Inflammatory macrophage treated with lipopolysaccharide for 4 hours (primary cell): ENCODE measurements at regions not wholly inside any gene's neighbourhood (a gene's known extent, or its start where the extent isn't known, plus 50 kb on each side); places are given as distances from the start of the nearest gene placed in this dataset.

Experiments used
- DNase-seq: peaks from one replicate; pipeline ENCODE4 v3.0.0-alpha.2; 2020

DNA sequence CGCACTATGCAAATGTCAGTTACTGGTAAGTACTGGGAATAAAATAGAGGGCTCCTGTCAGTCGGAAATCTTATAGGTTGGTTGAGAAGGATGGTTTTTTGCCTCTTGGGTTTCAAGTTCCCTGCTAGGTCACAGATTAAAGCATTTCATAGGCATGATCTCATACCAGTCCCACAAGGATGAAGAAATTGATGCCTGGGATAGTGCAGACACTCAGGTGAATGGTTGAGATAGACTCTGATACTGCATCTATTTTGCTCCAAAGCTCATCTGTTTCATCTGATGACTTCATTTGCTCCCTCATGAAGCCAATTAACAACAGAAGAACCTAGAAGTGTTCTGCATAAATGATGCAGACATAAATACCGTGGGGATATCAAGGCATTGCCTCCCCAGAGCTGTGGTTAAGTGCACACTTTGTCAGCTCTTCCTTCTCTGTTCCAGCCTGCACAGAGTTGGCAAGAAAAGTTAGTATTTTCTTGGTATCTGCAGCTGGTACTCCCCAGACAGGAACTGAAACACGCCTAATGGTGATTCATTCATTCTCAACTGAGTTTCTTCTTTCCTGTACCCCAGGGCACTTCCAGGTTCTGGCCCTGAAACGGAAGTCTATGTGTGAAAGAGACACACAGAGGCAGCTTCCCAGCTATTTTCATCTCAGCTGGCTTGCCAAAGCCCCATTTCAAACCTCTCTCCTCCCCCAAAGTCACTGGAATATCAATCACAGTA, 418.3 kb upstream of the SALL1 start:
- peak; percentile 52 for DNase-seq

DNA sequence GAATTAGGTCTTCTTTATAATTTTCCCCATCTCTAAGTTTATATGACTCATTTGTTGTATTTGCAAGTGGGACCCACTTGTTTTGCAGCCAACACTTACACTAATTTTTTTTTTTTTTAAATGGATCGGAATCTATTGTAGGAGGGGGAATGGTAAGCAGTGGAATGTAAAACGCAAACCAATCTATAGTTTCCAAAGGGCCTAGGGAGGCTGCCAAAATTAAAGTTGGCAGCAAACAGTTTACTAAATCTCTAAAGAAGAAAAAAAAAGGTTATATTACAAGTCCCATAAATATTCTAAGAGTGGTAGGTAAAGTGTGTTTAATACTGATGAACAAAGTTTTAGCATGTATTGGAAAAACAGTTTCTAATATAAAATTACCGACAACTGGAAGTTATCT, 416.8 kb upstream of the SALL1 start:
- no peak for DNase-seq

DNA sequence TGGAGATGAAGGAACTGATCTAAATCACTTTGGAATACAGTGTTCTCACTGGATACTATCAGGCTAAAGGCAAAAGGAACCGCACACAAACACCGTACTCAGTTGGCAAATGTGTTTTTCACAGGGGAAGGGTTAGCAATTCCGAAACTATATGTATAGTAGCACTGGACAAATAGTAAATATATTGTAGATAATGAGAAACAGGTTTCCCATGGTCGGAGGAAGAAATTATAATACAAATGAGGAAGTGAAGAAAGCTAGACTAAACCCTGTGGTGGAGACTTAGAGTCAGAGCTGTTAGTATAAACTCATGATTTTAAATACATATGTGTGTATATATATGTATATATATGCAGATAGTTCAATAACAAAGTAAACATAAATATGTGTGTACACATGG, 414.1 kb upstream of the SALL1 start:
- DNase-seq, result no peak

DNA sequence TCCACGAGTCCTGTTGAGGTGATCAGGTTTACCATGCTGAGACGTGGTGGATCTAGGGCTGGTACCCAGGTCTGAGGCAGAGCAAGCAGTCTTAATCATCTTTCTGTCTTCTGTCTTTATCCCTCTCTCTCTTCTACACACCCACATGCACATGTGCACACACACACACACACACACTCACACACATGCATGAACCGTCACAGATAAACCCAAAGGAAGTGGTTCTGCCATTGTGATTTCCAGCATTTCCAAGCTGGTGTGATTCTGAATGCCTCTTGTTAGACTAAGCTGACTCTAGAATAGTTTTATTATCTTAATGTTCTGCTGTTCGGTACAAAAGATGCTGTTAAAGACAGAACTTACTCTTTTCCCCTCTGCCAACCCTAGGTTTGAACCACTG, 411.8 kb upstream of the SALL1 start:
- no peak for DNase-seq

DNA sequence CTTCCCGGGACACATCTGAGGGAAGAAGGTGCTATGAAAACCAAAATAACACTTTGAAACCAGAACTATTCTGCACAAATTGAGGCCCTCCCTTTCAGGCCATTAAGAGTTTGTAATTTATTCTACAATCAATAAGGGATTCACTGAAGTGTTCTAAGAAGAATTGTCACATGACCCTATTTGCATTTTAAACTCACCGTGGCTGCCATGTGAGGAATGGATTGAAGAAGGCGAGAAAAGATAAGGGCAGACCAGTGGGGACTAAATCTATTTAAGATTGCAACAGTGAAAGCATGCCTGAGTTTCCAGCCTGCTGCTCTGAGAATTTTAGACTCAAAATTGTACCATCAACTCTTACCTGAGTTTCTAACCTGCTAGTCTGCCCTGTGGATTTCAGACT, 408.8 kb upstream of the SALL1 start:
- no peak for DNase-seq

DNA sequence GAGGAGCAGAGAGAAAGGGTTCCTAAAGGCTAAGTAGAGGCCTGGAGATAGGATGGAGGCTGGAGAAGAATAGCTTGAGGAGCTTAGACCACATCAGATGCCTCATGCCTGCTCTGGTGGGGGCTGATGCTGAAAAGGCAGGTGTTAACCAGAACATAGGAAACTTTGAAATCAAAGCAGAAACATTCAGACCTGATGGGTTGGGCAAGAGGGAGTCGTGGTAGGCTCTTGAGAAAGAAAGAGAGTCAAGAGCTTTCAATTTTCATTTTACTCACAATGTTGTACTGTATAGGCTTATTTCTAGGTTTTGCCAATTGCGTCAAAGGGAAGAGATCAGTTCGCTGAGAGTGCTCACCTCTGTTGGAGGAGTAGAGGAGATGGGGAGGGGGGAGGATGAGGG, 406.6 kb upstream of the SALL1 start:
- DNase-seq, result no peak

DNA sequence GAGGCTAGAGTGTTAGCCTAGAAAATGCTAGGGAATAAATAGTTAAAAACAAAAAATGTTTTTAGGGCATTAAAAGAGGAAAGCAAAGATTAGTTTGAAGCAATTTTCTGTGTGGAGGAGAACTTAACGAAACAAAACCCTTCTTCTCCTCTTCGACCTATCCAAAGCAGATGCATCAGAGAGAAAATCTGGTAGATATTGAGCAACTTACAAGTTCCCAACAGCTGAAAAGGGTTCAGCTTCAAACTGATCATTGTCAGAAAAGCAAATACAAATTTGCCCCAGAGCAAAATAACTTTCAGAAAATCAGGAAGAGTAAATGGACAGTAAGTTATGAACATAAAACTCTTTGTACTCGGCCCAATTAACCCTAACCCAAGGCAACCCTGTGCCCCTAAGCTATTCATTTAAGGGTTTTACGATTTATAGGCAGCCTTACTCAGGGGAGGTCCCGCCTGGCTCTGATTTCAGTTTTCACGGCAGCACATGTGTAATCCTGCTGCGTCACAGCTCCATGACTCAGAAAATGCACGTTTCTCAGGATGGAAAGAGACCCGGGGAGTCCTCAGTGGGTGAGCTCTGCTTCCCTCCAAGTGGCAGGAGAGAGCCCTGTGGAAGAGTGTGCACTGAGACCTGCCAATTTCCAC, 405.7 kb upstream of the SALL1 start:
- no peak for DNase-seq

DNA sequence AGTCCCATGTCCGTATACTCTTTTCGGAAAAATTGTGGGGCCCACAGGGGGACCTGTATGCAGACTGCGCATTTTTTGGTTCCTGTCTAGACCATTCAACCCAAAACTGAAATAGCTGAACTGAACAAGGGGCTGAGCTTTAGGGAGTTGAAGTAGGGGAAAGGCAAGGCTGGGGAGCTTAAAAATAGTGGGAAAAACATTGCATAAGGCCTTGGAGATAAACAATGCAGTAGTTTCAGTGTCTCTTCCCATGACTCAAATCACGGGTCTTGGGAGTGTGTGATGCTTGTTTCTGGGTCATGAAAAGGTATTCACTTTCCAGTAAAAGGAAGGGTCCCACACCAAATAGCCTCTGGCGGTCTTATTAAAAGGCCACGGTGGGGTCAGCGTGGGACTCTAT, 402.8 kb upstream of the SALL1 start:
- DNase-seq, result no peak

DNA sequence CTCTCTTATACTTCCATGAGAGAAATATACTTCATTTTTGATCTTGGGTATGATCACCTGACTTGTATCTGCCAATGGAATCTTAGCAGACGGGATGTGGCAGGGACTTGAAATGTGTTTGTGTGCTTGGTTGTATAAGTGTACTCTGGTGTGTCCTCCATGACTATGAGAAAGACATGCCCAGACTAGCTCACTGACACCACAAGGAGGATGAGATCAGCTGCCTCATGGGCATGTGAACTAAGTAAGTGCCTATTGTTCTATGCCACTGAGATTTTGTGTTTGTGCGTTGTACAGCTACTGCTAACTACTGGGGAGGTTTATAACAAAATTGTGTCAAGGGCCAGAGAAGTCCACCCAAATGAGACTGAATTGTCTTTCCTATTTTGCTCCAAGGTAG, 402.2 kb upstream of the SALL1 start:
- DNase-seq, result no peak

DNA sequence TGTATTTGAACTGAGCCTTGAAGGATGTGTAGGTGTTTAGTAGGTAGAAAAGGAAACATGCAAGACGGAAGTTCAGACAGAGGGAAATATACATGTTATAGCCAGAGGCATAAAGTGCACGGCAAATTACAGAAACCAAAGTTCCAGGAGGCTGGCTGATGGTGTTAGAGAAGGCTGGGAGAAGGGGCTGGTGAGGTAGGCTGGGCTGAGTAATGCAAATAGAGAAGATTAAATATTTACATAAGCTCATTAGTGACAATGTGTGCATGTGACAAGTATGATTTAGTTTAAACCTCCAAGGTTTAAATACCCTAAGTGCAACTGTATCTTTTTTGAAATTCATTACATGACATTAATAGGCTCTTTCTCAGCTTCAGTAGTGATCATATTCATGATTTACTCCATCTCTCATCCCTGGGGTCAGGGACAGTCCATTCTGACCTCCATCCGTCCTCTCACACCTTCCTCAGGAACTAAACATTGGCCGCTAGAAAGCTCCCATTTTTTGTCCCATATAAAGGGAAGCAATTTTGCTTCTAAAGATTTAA, 399.8 kb upstream of the SALL1 start:
- DNase-seq, result no peak

DNA sequence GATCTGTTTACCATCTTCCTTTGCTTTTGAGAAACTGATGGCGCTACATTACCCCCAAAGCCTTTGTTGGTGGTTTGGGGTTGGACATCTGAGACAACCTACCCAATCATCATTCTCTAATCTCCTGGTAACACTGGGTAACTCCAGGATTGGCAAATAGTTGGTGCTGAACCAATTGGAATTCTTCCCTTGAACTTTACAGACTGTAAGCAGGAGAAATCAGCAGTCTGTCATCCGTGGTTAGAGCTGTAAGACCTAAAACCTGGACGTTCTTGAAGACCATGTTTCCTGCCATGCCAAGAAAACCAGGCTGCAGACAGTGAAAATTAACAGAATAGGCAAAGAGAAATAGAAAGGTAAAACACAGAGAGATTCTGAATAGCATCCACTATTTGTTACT, 398.8 kb upstream of the SALL1 start:
- no peak for DNase-seq

DNA sequence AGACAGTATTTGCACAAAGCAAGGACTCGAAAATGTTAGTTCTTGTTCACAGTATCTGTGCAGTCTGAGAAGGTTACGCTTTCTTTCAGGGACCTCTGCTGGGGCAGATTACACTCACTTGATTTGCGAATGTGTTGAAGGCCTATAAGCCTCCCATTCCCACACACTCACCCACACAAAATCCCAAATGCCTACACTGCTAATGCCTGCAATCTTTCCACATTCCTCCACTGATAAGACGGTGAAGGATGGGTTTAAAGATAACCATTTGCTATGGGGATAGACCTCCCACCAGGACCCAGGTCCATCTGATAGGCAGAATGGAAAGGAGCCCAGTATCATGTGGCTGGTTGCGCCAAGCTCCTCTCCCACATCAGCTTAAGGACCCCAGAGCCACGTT, 394.9 kb upstream of the SALL1 start:
- DNase-seq, result no peak

DNA sequence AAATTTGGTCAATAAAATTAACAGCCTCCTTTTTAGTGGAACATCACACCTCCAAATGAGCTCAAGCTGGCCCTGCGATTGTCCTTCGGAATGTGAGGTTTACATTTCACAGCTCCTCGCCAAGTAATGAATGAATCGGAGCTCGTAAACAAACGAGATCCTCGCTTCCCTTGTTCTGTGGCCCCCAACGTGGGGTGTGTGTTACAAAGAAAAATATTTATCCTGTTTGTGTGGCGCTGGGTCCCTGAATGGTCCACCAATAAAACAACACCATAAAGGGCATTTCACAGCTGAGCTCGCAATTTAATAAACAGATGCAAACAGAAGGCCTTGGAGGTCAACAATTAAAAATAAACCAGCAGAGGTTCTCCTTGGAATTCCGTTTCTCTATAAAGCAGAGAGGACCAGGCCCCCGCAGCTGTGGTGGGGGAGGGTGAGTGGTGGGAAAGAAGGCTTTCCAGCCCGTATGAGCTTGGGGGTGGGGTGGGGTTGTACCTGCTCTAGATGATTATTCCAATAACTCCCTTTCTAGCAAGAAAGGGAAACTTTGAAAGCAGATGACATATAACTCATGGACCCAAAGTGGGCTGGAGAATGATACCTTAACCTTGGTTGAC, 393.9 kb upstream of the SALL1 start:
- no peak for DNase-seq

DNA sequence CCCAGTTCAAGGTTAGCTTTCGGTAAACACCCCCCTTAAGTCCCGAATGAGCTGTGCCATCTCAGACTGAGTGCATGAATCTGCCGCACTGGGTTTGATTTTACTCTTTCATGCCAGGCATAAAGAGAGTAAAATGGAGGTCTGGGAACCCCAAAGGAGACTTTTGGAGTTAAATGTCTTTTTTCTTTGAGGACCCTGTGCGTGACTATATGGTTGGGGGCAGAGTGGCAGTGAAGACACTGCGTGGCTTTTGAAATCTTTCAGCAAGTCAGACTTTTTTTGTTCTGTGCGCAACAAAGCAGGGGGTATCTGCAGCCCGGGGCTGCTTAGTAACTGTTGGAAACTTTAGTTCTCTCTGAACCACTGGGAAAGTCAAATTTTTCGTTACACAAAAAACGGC, 392.9 kb upstream of the SALL1 start:
- no peak for DNase-seq

DNA sequence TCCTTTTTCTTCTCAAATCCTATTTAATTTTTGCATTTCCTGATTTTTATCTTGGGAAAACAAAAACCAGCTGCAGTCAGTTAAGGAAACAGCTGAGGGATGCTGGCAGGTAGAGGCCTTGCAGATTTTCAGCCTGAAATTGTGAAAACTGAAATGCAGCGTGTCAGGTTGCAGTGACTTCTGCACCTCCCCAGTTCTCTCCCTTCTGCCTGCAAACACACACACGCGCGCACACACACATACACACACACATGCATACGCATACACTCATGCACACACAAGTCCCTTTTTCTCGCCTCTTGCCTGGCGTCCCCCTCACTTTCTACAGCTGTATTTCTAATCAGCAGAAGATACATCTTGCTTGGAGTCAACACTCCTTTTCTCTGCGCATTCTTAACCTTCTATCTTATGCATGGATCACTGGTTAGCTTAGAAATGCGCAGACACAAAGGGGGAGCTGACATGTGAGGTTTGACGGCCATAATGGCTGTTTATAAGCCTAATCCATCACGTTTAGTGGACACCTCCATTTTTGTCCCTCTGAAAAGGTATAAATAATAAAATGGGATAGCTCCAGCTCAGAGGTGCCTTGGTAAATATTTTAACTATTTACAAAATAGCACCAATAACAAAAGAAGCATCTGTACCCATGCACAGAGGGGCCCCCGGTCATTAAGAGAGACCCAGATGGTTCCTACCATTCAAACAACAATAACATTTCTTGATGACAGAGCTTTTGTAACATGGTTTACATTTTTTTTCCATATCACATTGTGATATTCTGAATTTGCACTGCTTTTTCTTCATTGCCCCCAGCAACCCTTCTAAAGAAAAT, 392.1 kb upstream of the SALL1 start:
- DNase-seq, result no peak

DNA sequence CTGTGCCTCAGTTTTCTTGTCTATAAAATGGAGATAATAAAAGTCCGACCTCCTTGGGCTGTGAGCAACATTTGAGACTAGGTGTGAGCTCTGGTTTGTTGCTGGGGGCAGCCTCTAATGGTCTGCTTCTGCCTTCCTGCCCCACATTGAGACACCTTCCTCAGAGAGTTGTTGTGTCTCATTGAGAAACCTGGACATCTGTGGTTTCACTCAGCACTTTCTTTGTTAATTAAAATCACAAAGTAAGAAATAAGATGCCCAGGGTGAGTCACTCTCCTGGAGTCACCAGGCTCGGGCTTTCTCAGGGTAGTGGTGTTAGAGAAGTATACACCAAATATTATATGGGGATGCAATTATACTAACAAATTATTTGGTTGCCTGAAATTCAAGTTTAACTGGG, 389.2 kb upstream of the SALL1 start:
- DNase-seq, result no peak

DNA sequence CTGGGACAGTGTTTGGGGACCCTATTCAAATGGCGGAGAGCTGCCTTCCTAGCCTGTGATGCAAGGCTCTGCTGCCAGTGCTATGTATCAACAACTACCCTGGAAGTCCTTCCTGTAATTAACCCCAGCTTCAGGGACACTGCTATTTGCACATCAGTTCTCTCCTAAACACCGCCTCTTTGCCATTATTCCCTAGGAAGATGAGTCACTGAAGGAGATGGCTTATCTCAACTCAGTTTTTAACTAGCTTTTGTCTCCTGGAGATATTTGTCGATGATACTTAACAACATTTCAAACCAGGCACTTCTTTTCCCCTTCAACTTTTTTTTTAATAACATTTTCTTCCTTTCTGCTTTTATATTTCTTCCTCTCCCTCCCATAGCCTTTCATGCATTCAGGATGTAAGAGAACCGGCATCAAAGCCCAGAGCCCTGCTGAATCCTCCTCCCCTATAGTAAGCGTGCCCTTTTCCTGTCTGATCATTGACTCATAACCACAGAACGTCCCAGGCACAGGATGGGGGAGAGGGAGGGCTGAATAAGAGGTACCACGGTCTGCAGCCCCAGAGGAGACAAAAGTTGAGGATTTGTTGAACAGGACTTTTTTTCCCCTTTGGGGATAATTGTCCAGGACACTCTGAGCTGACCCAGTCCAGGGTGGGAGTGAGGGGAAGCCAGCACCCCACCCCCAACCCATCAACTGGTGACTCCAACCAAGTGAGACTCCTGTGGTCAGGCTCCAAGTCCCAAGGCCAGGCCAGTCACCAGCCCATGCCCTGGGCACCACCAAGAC, 387.8 kb upstream of the SALL1 start:
- DNase-seq, result no peak

DNA sequence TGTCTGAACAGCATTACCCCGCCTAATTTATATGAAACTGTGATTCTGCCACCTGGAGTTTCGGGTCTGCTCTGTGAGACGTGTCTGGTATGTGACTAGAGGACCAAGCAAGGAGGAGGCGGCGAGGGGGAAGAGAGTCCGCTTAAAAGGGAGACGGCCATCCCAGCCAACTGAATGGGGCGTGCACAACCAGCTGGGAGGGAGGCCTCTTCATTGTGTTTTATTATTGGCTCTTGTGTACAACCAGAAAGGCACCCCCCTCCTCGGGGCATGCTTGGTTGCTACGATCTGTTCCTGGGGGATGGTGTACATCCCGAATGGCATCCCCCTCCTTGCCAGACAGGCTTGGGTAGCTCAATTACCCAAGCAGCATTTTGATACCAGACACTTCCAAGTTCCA, 384.5 kb upstream of the SALL1 start:
- DNase-seq, result no peak

DNA sequence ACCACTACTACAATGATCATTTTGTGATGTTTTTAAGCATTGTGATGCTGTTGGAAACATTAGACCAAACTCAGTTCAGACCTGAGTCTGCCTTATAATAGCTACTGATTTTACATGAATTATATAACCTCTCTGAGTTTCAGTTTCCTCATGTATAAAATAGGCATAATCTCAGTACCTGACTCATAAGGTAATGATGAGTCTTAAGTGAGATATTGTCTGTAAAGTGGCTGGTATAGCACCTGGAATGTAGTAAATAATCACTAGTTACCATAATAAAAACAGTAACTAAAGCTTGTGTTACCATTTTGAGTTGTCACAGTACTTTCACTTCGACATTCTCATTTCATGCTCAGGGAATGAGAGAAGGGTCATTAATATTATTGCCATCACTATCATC, 381.5 kb upstream of the SALL1 start:
- DNase-seq, result no peak

DNA sequence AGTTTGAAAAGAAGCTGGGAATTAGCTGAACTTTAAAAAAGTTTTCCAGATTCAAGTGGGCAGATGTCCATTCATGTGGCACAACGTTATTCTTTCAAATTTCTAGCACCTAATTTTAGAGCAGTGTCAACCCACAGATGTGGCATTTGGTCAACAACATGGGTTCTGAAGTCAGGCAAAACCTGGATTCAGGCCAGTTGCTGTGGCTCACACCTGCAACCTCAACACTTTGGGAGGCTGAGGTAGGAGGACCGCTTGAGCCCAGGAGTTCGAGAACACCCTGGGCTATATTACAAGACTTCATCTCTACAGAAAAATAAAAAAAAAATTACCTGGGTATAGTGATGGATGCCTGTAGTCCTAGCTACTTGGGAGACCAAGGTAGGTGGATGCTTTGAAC, 380.2 kb upstream of the SALL1 start:
- no peak for DNase-seq

DNA sequence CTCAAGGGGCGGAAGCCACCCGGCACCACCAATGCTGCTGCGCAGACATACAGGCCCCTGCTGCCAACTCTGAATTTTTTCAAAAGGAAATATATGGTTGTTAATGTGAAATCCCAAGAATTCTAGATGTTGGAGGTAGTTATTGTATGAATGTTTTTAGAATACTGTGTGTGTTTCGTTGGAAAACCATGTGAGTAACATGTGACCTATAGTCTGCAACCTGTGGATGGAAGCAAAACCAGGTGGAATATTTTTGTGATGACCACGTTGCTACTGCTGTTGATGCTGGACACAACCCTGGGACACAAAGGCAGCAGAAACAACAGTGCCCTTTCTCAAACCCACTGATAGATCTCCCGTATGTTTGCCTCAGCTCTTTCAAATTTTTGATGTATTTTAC, 376.3 kb upstream of the SALL1 start:
- no peak for DNase-seq

DNA sequence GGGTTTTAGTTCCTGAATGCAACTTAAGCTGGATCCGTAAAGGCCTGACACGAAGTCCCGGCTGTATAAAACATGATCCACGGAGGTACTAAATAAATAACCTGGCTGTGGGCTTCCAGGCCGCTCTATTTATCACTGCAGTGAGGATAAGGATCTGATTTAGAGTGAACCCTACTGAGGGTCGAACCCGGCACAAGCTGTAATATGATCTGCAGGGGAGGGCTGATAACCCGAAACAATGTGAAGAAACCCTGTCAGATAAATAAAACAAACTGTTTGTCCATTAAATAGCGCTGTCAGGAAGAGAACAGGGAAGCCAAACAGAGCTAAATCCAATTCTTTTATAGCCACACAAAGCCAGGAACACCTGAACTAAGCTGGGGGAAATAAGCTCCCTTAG, 375.6 kb upstream of the SALL1 start:
- no peak for DNase-seq
